Heart left ventricle (tissue), 13 donors: ENCODE measurements at regions not wholly inside any gene's neighbourhood (a gene's known extent, or its start where the extent isn't known, plus 50 kb on each side); places are given as distances from the start of the nearest gene placed in this dataset.

Source experiments
- CTCF ChIP-seq, 12 donors: fragments of 200-600 bp; sonication (generic) in 4 of 12; IDR thresholded peaks; one replicate each; pipeline versions ENCODE4 v1.5.0 to v1.8.0; 2018 to 2022; ENCODE audit warnings: antibody characterized with exemption in 12 of 12, mild to moderate bottlenecking in 5 of 12
- POLR2A ChIP-seq, 2 donors: fragments of 450-650 bp; IDR thresholded peaks; one replicate each; pipeline ENCODE4 v1.6.1; 2017; ENCODE audit warnings: antibody characterized with exemption in 2 of 2, mild to moderate bottlenecking in 2 of 2, moderate library complexity in 2 of 2
- donor health status: ischemic (EF 13 %, LVEDD 7.1; RV severe dilation, severe dysfunction).
- donor health status: DM: no; HTN: yes; CAD: no.
- donor health status: DM: no; HTN: no; CAD: no.
- donor health status: ischemic (EF 25% LVEDD 6.9; RV normal size, moderate dysfunction).
- donor health status: ischemic (EF 25% LVEDD 5.7; RV mildly dilated, moderate dysfunction).
- donor health status: ischemic (EF 35%, LVEDD 5.7; RV mildly dilated, moderate dysfunction).
- donor health status: nonischemic (EF 11% LVEDD 7.7; RV severe dilation, severe dysfunction).
- donor health status: DM: yes; HTN: yes; CAD: no.
- donor health status: PGD.
- donor health status: ischemic (EF 29% LVEDD 5.4; RV normal size, mild dysfunction).
- donor health status: nonischemic (EF 23%, LVEDD 6.1; RV moderate dilation, normal function).

- TF ChIP-seq POLR2A (IDR thresholded peaks at IDR 0.05) = no peak
- TF ChIP-seq CTCF (IDR thresholded peaks at IDR 0.05) = no peak
Observed at GRCh38 chr5:52466113-52466512, 321.6 kb upstream of the ITGA1 start.
